ENCODE measurements at regions not wholly inside any gene's neighbourhood (a gene's known extent, or its start where the extent isn't known, plus 50 kb on each side); places are given as distances from the start of the nearest gene placed in this dataset.

DNA sequence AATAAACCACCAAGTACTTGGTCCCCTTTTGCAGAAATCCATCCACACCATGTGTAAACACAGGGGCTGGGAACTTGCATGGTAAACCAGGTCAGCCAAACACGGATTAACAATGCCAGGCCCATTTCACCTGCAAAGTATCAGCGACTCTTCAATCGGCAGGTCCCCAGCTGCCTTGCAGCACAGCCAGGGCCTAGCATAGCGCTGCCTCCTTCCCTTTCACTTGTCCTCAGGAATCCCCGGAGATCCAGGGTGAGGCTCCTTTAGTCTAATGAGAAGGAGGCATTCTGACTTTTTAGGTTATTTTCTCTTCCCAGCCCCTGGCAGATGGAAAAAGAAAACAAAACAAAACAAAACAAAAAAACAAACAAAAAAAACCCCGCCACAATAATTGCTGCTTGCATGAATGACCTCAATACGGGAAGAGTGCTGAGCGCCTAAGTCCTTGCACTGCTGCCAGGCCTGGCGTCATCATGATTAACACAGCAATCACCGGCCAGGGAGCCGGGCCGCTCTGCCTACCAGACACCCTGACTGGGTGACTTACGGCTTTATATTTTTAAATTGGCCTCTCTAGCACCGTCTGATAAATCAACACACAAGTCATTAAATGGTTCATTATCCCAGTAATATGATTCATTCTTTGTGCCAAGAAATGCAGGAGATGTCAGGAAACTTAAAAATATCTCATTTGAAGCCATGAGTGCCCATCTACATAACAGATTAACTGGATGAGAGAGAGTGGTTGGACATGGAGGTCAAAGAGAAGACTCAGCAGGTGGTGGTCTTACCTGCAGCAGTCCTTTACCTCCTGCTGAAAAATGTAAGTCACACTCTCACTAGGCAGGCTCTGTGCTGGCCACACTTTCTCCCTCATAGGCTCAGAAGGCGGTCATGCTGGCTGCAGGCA lies 692.7 kb downstream of the UQCRFS1 start:
- H3K27ac Mint-ChIP-seq (ENCODE audit: low read depth, unreplicated experiment): no peak overlapping the region
- TF ChIP-seq, protein P1, sequence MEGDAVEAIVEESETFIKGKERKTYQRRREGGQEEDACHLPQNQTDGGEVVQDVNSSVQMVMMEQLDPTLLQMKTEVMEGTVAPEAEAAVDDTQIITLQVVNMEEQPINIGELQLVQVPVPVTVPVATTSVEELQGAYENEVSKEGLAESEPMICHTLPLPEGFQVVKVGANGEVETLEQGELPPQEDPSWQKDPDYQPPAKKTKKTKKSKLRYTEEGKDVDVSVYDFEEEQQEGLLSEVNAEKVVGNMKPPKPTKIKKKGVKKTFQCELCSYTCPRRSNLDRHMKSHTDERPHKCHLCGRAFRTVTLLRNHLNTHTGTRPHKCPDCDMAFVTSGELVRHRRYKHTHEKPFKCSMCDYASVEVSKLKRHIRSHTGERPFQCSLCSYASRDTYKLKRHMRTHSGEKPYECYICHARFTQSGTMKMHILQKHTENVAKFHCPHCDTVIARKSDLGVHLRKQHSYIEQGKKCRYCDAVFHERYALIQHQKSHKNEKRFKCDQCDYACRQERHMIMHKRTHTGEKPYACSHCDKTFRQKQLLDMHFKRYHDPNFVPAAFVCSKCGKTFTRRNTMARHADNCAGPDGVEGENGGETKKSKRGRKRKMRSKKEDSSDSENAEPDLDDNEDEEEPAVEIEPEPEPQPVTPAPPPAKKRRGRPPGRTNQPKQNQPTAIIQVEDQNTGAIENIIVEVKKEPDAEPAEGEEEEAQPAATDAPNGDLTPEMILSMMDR (IDR thresholded peaks at IDR 0.05; ENCODE audit: unreplicated experiment): no peak
- H3K9me3 Mint-ChIP-seq (ENCODE audit: unreplicated experiment): peaks cover 43% of the 10 kb centered on the region
- no TSS peak for BruUV-seq (replicated peaks)
- no peaks in the 10 kb centered on the region for H3K4me1 Mint-ChIP-seq (ENCODE audit: insufficient read depth, unreplicated experiment)
- H3K27me3 Mint-ChIP-seq (ENCODE audit: insufficient read depth, unreplicated experiment): no peaks in the 10 kb centered on the region
- no peaks in the 10 kb centered on the region for H3K36me3 Mint-ChIP-seq (ENCODE audit: insufficient read depth, unreplicated experiment)
- no peak overlapping the region for H3K4me3 Mint-ChIP-seq (ENCODE audit: unreplicated experiment)
- POLR2A ChIA-PET: no interaction called here
- intact Hi-C loops (cut with micrococcal nuclease): no loop called here
- CTCF ChIA-PET: no interaction called here
- no peak for DNase-seq (ENCODE audit: unreplicated experiment)

DNA sequence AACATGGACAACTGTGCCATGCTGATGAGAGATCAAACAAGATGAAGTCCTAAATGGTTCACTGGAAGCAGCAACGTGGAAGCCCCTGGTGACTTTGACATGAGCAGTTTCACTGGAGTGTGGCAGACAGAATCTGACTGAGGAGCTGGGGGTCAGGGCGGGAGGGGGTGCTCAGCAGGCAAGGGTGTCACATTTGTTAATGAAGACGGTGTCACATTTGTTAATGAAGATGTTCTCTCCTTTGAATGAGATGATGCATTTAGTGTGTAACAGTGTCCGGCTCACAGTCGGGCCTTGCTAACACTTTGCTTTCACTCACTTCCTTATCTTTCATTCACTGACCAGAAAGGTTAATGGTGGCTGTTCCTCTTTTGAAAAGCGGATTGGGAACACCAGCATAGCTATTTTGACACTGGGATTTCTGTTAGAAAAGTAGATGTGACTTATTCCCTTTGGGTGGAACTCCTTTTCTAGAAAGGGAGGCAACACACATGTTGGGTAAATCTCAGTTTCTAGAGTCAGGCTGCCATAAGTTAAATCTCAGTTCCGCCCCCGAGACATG lies 693.7 kb downstream of the UQCRFS1 start:
- Mint-ChIP-seq H3K36me3 (ENCODE audit: insufficient read depth, unreplicated experiment) (no peaks in the 10 kb centered on the region), H3K4me1 (ENCODE audit: insufficient read depth, unreplicated experiment) (no peaks in the 10 kb centered on the region), H3K27me3 (ENCODE audit: insufficient read depth, unreplicated experiment) (no peaks in the 10 kb centered on the region), H3K9me3 (ENCODE audit: unreplicated experiment) (peaks cover 51% of the 10 kb centered on the region), H3K4me3 (ENCODE audit: unreplicated experiment) (no peak overlapping the region), H3K27ac (ENCODE audit: low read depth, unreplicated experiment) (no peak overlapping the region)
- no peak for DNase-seq (ENCODE audit: unreplicated experiment)
- TF ChIP-seq, protein P1 (IDR thresholded peaks at IDR 0.05; ENCODE audit: unreplicated experiment): no peak
- BruUV-seq (replicated peaks): no TSS peak
- intact Hi-C loops (cut with micrococcal nuclease): no loop called here
- POLR2A ChIA-PET: no interaction called here
- CTCF ChIA-PET: no interaction called here

DNA sequence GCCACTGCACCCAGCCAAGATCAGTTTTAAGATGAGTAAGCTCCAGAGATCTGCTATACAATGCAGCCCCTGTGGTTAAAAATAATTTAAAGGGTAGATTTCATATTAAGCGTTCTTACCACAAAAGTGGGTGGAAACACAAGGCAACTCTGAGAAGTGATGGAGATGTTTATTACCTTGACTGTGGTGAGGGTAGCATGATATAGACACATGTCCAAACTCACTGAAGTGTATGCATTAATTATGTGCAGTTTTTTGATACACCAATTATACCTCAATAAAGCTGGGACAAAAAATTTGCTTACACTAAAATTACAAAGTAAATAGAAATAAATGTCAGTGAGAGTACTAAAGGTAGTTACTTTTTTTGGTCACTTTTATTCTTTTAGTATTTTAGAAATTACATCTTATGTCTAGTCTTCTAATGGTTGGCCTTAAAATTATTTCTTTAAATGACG lies 696.5 kb downstream of the UQCRFS1 start:
- no peaks in the 10 kb centered on the region for H3K4me1 Mint-ChIP-seq (ENCODE audit: insufficient read depth, unreplicated experiment)

DNA sequence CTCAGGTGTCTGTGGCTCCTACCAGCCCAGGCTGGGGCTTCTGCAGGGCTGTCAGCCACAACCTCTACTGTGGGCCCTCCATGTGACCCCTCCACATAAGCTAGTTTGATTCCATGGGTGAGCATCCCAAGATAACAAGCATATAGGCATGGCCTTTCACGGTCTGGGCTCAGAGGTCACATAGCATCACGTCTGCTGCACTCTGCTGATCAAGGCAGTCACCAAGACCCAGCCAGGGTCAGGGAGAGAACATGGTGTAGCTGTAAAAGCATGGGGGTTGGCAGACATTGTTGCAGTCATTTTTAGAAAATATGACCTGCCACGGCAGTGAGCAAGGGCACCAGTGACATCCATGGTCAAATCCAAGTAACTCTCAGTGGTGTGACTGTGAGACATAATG lies 698.8 kb downstream of the UQCRFS1 start:
- no TSS peak for BruUV-seq (replicated peaks)
- H3K27ac Mint-ChIP-seq (ENCODE audit: low read depth, unreplicated experiment): no peak overlapping the region
- intact Hi-C loops (cut with micrococcal nuclease): no loop called here

More for the DNA sequence above, 696.5 kb downstream of the UQCRFS1 start:
- no peak for DNase-seq (ENCODE audit: unreplicated experiment)
- H3K27ac Mint-ChIP-seq (ENCODE audit: low read depth, unreplicated experiment): no peak overlapping the region
- no peaks in the 10 kb centered on the region for H3K36me3 Mint-ChIP-seq (ENCODE audit: insufficient read depth, unreplicated experiment)
- TF ChIP-seq, protein P1 (IDR thresholded peaks at IDR 0.05; ENCODE audit: unreplicated experiment): no peak
- ChIA-PET POLR2A (no interaction called here), CTCF (no interaction called here)
- BruUV-seq (replicated peaks): no TSS peak
- intact Hi-C loops (cut with micrococcal nuclease): no loop called here
- no peak overlapping the region for H3K4me3 Mint-ChIP-seq (ENCODE audit: unreplicated experiment)
- peaks cover 35% of the 10 kb centered on the region for H3K9me3 Mint-ChIP-seq (ENCODE audit: unreplicated experiment)
- no peaks in the 10 kb centered on the region for H3K27me3 Mint-ChIP-seq (ENCODE audit: insufficient read depth, unreplicated experiment)

More for the DNA sequence above, 698.8 kb downstream of the UQCRFS1 start:
- ChIA-PET CTCF (interaction anchor here (0.6 to 1.2 kb wide), 3 partner anchors 15 to 229 kb away, joined by 3 to 5 read pairs (median 4); no protein-coding TSS in a partner anchor), POLR2A (no interaction called here)
- H3K36me3 Mint-ChIP-seq (ENCODE audit: insufficient read depth, unreplicated experiment): no peaks in the 10 kb centered on the region
- DNase-seq (ENCODE audit: unreplicated experiment): no peak
- no peaks in the 10 kb centered on the region for H3K4me1 Mint-ChIP-seq (ENCODE audit: insufficient read depth, unreplicated experiment)
- H3K4me3 Mint-ChIP-seq (ENCODE audit: unreplicated experiment): no peak overlapping the region
- TF ChIP-seq, protein P1 (IDR thresholded peaks at IDR 0.05; ENCODE audit: unreplicated experiment): no peak
- peaks cover 43% of the 10 kb centered on the region for H3K9me3 Mint-ChIP-seq (ENCODE audit: unreplicated experiment)
- no peaks in the 10 kb centered on the region for H3K27me3 Mint-ChIP-seq (ENCODE audit: insufficient read depth, unreplicated experiment)
